ENCODE measurements at regions not wholly inside any gene's neighbourhood (a gene's known extent, or its start where the extent isn't known, plus 50 kb on each side); places are given as distances from the start of the nearest gene placed in this dataset.

DNA sequence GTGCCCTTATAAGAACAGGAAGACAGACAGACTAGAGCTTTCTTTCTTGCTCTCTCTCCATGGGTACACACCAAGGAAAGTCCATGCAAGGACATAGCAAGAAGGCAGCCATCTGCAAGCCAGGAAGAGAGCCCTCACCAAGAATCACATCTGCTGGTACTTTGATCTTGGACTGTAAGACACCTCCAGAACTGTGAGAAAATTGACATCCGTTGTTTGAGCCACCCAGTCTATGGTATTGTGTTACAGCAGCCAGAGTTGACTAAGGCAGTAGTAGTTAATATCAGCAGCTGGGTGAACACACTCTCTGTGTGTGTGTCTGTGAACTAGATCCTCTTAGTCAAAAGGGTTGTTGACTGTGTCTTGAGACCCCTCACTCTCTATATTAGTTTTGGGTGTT is 53.8 kb upstream of the PPP2R5A start:
- TF ChIP-seq, protein P1, sequence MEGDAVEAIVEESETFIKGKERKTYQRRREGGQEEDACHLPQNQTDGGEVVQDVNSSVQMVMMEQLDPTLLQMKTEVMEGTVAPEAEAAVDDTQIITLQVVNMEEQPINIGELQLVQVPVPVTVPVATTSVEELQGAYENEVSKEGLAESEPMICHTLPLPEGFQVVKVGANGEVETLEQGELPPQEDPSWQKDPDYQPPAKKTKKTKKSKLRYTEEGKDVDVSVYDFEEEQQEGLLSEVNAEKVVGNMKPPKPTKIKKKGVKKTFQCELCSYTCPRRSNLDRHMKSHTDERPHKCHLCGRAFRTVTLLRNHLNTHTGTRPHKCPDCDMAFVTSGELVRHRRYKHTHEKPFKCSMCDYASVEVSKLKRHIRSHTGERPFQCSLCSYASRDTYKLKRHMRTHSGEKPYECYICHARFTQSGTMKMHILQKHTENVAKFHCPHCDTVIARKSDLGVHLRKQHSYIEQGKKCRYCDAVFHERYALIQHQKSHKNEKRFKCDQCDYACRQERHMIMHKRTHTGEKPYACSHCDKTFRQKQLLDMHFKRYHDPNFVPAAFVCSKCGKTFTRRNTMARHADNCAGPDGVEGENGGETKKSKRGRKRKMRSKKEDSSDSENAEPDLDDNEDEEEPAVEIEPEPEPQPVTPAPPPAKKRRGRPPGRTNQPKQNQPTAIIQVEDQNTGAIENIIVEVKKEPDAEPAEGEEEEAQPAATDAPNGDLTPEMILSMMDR (IDR thresholded peaks at IDR 0.05 in 8 of 11, conservative IDR thresholded peaks at IDR 0.05 in 3 of 11) = no peak
- TF ChIP-seq POLR2AphosphoS5 (IDR thresholded peaks at IDR 0.05) = no peak
- no peak for TF ChIP-seq POLR2A (IDR thresholded peaks at IDR 0.05)
